Erythroblast (primary cell): ENCODE measurements at regions not wholly inside any gene's neighbourhood (a gene's known extent, or its start where the extent isn't known, plus 50 kb on each side); places are given as distances from the start of the nearest gene placed in this dataset.

Experiments used
- GATA1 ChIP-seq: IDR thresholded peaks from 2 replicates; pipeline ENCODE4 v1.6.1; 2011; ENCODE audit warnings: low read depth, mild to moderate bottlenecking, control low read depth, low read length, moderate library complexity
- POLR2A ChIP-seq: IDR thresholded peaks from 2 replicates; pipeline ENCODE4 v1.6.1; 2011; ENCODE audit warnings: mild to moderate bottlenecking, low read length

GRCh38 chr15:39227001-39227400, 353.9 kb upstream of the THBS1 start:
- TF ChIP-seq POLR2A (no peak), GATA1 (no peak)
